Adrenal gland (tissue), 9 donors: ENCODE measurements at regions not wholly inside any gene's neighbourhood (a gene's known extent, or its start where the extent isn't known, plus 50 kb on each side); places are given as distances from the start of the nearest gene placed in this dataset.

Experiments used
- DNase-seq, 7 donors: peaks; one replicate each; pipeline ENCODE4 v3.0.0-alpha.2; 2019 to 2020
- H3K27ac ChIP-seq, 5 donors: fragments of 200-600 bp; sonication (generic) in 4 of 5; 1 replicate in 3 of 5; 2 replicates in 2 of 5; pipeline versions ENCODE4 v1.5.1 to v1.8.0; 2016 to 2020; ENCODE audit warnings: mild to moderate bottlenecking in 1 of 5
- H3K27me3 ChIP-seq: fragments of 200-600 bp; 2 replicates; pipeline ENCODE4 v1.8.0; 2021
- H3K36me3 ChIP-seq, 2 donors: fragments of 200-600 bp; replicated peaks in 1 of 2; 1 replicate in 1 of 2; 2 replicates in 1 of 2; pipeline versions ENCODE4 v1.5.1 to v1.8.0; 2018 to 2022
- H3K4me1 ChIP-seq, 2 donors: fragments of 200-600 bp; replicated peaks in 1 of 2; 1 replicate in 1 of 2; 2 replicates in 1 of 2; pipeline versions ENCODE4 v1.5.1 to v1.8.0; 2018 to 2021
- H3K4me3 ChIP-seq, 4 donors: fragments of 200-600 bp; sonication (generic) in 3 of 4; one replicate each; pipeline ENCODE4 v1.5.1; 2016 to 2018
- H3K9me3 ChIP-seq, 3 donors: fragments of 200-600 bp; sonication (generic) in 1 of 3; replicated peaks in 1 of 3; 1 replicate in 2 of 3; 2 replicates in 1 of 3; pipeline versions ENCODE4 v1.5.1 to v1.8.0; 2016 to 2021
- CTCF ChIP-seq, 6 experiments: fragments of 450-650 bp in 4 of 6; fragments of 200-600 bp in 2 of 6; sonication (generic) in 1 of 6; IDR thresholded peaks; 1 replicate in 5 of 6; 2 replicates in 1 of 6; pipeline versions ENCODE4 v1.5.1 to v1.8.0; 2016 to 2021; ENCODE audit warnings: antibody characterized with exemption in 6 of 6, mild to moderate bottlenecking in 2 of 6, moderate library complexity in 1 of 6
- POLR2A ChIP-seq, 2 donors: fragments of 450-650 bp; IDR thresholded peaks; one replicate each; pipeline ENCODE4 v1.6.1; 2017; ENCODE audit warnings: antibody characterized with exemption in 2 of 2, mild to moderate bottlenecking in 2 of 2, moderate library complexity in 1 of 2
- WGBS, 4 donors: extraction: QIAGEN DNeasy Blood & Tissue Kit in 2 of 4; methylation state at CpG; one replicate each; pipeline versions ENCODE4 v1.1.5 to v1.1.7; 2013 to 2017; 5-methylcytosine and 5-hydroxymethylcytosine counted together
- intact Hi-C, 2 donors: fragments of 100-400 bp; cut with DNase I; formaldehyde crosslinking; loops; one replicate each; pipeline versions ENCODE4 v1.14.1 to v1.15.0; 2022 to 2023
- donor health status: healthy with polysubstance abuse.
- donor health status: Bipolar disorder and iron deficiency.
- donor health status: DM: yes; HTN: yes; CAD: no.
- donor health status: DM: no; HTN: no; CAD: no.
- donor health status: DM: no; HTN: no; CAD: no.

- 81 to 92% (median 86%) methylated on average over 6 to 9 of the region's 9 CpGs for WGBS, 4 donors
- intact Hi-C loops: no loop called here
- Histone ChIP-seq H3K27me3 (no peaks in the 10 kb centered on the region), H3K4me1 (no peaks in the 10 kb centered on the region), H3K27ac (no peak overlapping the region), H3K36me3 (no peaks in the 10 kb centered on the region), H3K9me3 (no peaks in the 10 kb centered on the region), H3K4me3 (no peak overlapping the region)
- no peak for TF ChIP-seq POLR2A (IDR thresholded peaks at IDR 0.05)
- no peak for TF ChIP-seq CTCF (IDR thresholded peaks at IDR 0.05)
- DNase-seq: peak in 1 of 7 donors; percentile 18
These were observed 221.0 kb downstream of the GLRX3 start for GRCh38 chr10:130357226-130357625.

GRCh38 chr10:130357951-130358350, 221.8 kb downstream of the GLRX3 start:
- peak in 1 of 7 donors; percentile 9 for DNase-seq
- Histone ChIP-seq H3K27ac (no peak overlapping the region), H3K4me1 (no peaks in the 10 kb centered on the region), H3K4me3 (no peak overlapping the region), H3K9me3 (no peaks in the 10 kb centered on the region), H3K36me3 (no peaks in the 10 kb centered on the region), H3K27me3 (no peaks in the 10 kb centered on the region)
- intact Hi-C loops: no loop called here
- TF ChIP-seq CTCF (IDR thresholded peaks at IDR 0.05) (no peak), POLR2A (IDR thresholded peaks at IDR 0.05) (no peak)
- WGBS, 4 donors: 76 to 86% (median 82%) methylated on average over 7 to 12 of the region's 12 CpGs

- Histone ChIP-seq H3K27ac (no peak overlapping the region), H3K4me1 (no peaks in the 10 kb centered on the region), H3K27me3 (no peaks in the 10 kb centered on the region), H3K36me3 (no peaks in the 10 kb centered on the region), H3K4me3 (no peak overlapping the region), H3K9me3 (no peaks in the 10 kb centered on the region)
- TF ChIP-seq POLR2A (IDR thresholded peaks at IDR 0.05) (no peak), CTCF (IDR thresholded peaks at IDR 0.05) (no peak)
- DNase-seq: no peak
- intact Hi-C loops: no loop called here
- 76 to 81% (median 78%) methylated on average over 22 to 23 of the region's 23 CpGs for WGBS, 4 donors
These were observed 222.9 kb downstream of the GLRX3 start for GRCh38 chr10:130358981-130359650.

DNA sequence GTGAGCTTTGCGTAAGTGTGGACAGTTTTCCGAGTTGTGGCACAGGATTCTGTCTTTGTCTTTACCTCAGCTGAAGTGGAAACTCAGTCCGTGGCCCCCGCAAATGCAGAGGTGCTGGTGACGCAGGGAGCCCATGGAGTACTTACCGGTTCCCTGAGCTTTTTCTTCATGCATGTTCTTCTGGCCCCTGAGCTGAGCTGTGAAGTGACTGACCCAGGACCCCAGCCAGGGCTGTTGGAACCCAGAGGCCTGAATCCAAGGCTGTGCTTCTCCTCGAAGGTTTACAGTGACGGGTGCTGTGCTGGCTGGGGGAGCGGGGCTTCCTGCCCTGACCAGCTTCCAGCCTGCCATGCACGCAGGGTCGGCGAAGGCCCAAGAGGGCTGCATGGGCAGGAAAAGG, 223.5 kb downstream of the GLRX3 start:
- H3K27ac ChIP-seq: no peak overlapping the region
- DNase-seq: peak in 1 of 7 donors; percentile 21
- no peaks in the 10 kb centered on the region for H3K36me3 ChIP-seq
- H3K27me3 ChIP-seq: no peaks in the 10 kb centered on the region
- intact Hi-C loops: no loop called here
- TF ChIP-seq CTCF (IDR thresholded peaks at IDR 0.05) (no peak), POLR2A (IDR thresholded peaks at IDR 0.05) (no peak)
- H3K4me3 ChIP-seq: no peak overlapping the region
- no peaks in the 10 kb centered on the region for H3K4me1 ChIP-seq
- no peaks in the 10 kb centered on the region for H3K9me3 ChIP-seq
- WGBS, 4 donors: 82 to 88% (median 87%) methylated on average over 7 to 12 of the region's 12 CpGs
